8988T (cell line): ENCODE measurements at regions not wholly inside any gene's neighbourhood (a gene's known extent, or its start where the extent isn't known, plus 50 kb on each side); places are given as distances from the start of the nearest gene placed in this dataset.

Experiments used
- DNase-seq: peaks from one replicate; pipeline ENCODE4 v3.0.0; 2011

- no peak for DNase-seq
These were observed 322.5 kb upstream of the SLC24A2 start for GRCh38 chr9:20111173-20111843.

- DNase-seq: no peak
These were observed 306.7 kb upstream of the SLC24A2 start for GRCh38 chr9:20095430-20096092.

GRCh38 chr9:20092561-20092960 is 303.7 kb upstream of the SLC24A2 start:
- no peak for DNase-seq

DNA sequence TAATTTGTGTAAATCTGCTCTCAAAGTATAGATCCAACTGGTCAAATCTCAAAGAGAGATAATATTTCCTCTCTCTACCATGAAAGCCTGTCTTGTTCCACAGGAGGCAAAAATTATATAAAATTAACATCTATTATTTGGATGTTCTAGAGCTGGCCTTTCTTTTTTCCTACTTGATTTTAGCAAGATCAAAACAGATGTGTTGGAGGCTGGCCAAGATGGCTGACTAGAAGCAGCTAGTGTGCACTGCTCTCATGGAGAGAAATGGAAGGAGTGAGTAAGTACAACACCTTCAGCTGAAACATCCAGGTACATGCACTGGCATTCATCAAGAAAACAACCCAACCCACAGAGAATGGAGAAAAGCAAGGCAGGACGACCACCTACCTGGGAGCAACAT is 298.6 kb upstream of the SLC24A2 start:
- no peak for DNase-seq

DNA sequence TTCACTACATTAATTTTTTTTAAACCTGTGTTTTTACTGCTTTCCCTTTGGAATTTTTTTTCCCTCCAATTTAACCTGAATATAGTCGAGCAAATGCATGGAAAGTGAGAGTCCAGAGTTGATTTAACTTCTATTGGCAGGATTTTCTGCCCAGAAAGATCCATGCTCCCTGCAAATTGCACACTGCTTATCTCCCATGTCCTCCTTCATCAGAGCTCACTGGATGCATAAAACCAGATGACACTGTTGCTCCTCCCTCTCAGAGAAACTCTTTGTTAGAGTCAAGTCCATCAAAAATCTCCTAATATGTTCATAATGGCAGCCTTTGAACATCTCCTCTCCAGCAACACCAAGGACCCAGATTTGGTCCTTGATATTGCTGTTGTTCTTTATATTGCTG is 297.0 kb upstream of the SLC24A2 start:
- DNase-seq: no peak

DNA sequence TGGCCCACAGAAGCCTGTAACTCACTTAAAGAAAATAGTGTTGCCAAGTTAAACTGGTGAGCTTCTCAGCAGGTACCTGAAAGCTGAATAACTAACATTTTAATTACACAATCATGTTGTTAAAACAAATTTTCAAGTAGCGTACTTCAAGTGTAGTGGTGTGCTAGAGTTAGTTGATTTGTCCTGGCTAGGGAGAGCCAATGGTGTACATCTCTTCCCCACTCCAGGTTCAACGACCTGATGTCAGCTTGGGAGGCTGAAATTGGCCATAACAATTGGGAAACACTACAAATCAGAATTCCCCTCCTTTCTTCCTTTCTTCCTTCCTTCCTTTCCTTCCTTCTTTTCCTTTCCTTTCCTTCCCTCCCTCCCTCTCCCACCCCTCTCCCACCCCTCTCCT is 295.3 kb upstream of the SLC24A2 start:
- no peak for DNase-seq

DNA sequence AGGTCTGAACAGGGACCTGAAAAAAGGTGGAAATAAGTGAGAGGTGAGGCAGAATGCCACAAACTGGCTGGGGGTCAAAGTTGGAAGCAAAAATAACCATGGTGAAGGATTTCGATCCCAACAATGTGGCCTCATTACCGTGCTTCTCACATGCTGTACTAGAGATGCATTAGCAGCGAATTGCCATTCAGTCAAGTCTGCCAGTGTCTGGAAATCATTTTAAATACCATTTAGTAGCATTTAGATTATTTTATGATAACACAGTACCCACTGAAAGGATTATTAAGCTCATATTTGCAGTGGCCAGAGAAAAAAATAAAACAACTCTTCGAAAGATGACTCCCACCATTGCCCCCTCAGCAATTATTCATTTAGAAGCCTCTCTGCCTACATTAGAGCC is 294.6 kb upstream of the SLC24A2 start:
- no peak for DNase-seq

DNA sequence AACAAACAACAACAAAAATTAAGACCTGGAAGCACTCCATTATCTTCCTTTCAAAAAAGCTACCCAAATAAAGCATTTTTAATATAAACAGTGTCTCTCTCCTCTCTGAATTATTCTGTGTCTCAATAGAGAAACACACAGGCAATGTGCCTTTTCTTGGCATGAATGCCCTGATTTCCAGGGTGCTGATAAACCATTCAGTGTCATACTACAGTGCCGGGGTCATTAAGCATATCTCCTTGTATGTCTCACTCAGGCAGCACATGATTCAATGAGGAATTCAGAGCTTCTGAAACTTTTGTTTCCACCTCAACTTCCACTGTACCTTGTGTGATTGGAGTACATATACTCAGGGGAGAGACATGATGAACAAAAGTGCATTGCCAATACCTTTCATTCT is 294.0 kb upstream of the SLC24A2 start:
- DNase-seq: no peak

DNA sequence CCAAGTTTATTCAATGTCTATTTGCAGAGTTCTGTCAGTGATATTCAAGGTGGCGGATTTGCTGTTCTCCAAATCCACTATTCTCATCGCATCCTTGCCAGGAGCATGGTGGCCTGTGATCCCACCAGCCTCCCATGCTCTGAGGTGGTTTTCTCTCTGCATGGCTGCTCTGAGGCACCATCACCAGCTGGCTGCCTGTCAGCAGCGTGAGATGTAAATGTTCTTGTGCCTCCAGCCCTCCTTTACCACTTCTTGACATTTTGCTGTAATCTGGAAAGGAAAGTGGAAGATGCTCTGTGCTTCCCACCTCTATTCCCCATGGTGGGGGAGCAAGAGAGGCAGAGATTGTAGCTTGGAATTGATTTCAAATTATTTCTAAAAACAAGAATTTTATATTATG is 293.6 kb upstream of the SLC24A2 start:
- no peak for DNase-seq

GRCh38 chr9:20078246-20078645 is 289.4 kb upstream of the SLC24A2 start:
- DNase-seq: no peak

DNA sequence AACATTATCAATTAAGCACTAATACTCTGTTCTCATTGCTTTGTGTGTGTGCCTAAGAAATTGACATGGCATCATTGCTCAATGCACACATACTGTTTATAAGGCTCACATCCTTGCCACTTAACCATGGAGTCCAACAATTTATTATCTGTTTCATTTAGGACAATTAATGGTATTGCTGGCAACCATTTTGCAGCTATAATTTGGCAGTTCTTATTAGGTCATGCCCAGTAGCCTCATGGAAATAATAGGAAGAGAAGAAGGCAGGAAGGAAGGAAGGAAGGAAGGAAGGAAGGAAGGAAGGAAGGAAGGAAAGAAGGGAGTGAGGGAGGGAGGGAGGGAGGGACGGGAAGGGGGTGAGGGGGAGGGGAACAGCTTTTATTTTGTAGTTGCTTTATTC is 285.5 kb upstream of the SLC24A2 start:
- DNase-seq: no peak

DNA sequence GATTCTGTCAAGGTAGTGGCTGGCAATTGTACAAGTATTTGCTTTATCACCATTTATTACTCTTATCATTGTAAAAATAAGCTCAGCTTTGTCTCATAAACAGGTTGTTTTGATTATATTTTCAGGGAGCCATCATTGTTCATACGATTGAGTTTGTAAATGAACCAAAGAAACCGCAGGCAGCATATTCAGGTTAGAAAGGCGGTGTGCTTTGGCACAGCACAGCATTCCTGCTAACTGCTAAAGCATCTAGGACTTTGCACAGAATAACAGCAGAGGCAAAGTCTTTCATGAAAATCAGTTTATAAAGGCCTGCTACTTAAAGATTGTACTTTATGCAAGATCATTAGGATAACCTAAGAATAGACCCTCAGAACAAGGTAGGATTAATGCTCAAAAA is 281.5 kb upstream of the SLC24A2 start:
- DNase-seq: no peak

GRCh38 chr9:20065796-20066700 is 277.2 kb upstream of the SLC24A2 start:
- no peak for DNase-seq

DNA sequence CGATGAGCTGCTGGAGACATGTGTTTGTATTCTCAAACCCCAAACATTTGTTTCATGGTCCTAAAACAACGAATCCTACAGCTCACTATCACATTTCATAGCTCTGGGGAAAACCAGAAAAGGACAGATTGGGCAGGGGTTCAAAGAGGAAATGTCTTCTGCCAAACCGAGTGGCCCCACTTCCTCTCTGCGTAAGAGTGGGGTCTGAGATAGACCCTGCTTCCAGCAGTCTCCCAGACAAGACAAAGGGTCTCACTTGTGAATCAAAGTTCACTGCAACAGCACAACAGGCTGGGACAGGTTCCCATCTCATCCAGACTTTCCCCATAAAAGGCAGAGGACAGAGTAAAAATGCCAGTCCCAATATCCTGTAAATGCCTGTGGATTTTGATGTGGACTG is 276.2 kb upstream of the SLC24A2 start:
- DNase-seq: no peak

GRCh38 chr9:20054734-20055133 is 265.9 kb upstream of the SLC24A2 start:
- no peak for DNase-seq

DNA sequence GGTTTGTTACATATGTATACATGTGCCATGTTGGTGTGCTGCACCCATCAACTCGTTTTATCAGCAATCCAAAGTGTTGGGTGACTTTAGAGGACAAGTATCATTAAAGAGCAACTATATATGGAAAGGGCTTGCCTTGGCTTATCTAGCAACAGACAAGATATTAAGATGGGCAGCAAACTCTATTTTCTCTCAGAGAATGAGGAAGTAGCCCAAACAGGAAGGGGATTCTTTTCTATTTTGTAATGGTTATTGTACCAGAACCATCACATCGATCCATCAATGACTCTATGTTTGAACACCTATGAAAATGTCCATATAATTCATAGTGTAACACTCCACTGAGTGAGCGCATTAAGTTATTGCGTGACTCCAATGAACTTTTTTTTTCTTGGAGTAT is 260.1 kb upstream of the SLC24A2 start:
- DNase-seq: no peak

DNA sequence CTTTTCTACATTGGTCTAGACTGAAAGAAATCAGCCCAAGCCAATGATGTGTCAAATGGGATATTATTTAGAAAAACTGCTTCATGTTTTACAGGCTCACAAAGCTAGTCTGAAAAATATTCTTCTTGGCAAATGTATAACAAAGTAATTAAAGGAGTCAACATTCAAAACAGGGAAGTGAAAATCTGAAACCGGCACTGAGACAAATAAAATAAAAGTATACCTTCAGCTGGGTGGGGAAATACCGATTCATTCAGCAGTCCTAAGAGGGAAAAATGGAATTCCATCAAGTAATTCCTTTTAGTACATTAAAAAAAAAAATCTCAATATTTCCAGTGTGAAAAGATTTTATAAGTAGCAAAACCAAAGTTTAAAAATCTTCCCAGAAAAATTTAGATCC is 259.6 kb upstream of the SLC24A2 start:
- no peak for DNase-seq

DNA sequence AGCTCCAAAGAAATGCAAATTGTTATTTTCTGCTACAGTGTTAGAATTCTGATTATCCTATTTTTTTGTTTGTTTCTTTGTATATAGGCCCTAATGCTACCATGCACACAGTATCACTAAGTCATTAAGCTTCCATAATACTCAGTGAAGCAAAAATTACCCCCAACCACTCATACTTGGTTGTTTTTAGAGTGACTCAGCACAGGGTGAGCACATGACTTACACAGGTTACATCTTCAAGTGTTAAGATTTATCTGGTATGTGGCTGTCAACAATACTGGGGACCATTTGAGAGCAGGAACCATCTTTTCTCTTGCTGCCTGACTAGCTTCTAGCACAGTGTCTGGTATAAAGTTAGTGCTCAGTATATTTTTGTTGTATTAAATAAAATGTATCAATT is 255.8 kb upstream of the SLC24A2 start:
- DNase-seq: no peak

GRCh38 chr9:20043461-20043860 is 254.6 kb upstream of the SLC24A2 start:
- no peak for DNase-seq

DNA sequence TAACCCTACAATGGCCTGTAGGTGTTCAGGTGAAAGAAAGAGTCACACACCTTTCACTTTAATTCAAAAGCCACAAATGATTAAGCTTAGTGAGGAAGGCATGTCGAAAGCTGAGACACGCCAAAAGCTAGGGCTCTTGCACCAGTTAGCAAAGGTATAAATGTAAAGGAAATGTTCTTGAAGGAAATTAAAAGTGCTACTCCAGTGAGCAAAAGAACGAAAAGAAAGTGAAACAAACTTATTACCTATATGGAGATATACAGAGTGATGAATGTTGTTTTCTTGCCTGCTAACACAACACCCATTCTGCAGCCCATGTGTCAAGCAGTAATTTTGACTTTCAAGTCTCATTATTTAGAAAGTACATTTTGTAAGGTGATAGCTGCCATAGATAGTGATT is 254.2 kb upstream of the SLC24A2 start:
- no peak for DNase-seq

GRCh38 chr9:20042128-20042711 is 253.4 kb upstream of the SLC24A2 start:
- DNase-seq: no peak

DNA sequence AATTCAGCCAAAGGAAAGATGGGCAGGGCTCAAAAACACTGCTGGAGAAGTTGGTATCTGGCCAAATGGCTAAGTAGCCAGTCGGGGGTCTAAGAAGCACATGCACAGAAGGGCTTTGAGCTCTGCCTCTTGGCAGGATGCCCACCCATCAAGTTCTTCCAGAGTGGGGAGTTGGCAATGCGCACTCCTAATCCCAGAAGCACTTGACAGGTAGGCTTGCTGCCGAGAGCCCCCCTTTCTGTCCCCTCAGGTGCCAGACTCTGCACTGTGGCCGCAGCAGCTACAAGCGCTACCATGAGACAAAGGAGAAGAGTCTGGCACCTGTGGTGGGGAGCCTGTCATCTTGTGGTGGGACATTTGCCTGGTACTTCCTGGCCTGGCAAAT is 252.9 kb upstream of the SLC24A2 start:
- no peak for DNase-seq

DNA sequence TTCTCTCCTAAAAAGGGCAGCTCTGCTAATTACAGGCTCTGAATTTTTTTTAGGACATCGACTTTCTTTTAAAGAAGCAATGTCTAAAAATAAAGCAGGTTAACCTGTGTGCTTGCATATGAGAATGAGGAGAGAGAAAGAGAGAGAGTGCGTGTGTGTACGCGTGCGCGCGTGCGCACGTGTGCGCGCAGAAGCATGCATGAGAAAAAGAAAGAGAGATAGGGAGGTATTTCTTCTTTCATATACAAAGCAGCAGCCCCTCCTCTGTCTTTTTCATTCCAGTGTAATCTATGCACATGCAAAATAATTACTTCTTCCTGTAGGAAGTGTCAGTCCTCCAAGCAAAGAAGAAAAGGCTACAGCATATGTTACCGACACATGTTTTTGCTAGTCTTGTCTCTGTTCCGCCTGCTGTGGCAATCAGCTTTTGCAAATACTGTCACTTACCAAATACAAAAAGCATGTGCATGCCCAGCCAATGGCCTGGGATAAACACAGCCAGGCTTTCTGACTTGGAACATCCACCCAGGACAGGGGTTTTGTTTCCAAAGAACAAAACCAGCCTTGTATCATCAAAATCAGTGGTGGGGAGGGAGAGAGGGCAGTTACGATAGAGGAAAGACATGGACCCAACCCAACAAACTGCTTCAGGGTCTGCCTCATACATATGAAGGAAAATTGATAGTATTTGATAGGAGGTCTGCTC is 252.3 kb upstream of the SLC24A2 start:
- no peak for DNase-seq
